NB4 (cell line): ENCODE measurements at regions not wholly inside any gene's neighbourhood (a gene's known extent, or its start where the extent isn't known, plus 50 kb on each side); places are given as distances from the start of the nearest gene placed in this dataset.

Experiments used
- POLR2A ChIP-seq: IDR thresholded peaks from 2 replicates; pipeline ENCODE4 v1.6.1; 2011; ENCODE audit warnings: mild to moderate bottlenecking; ENCODE audit not compliant: insufficient read length; ENCODE audit errors: extremely low read depth
- TF ChIP-seq, protein P1 (sequence below): IDR thresholded peaks from one replicate; pipeline ENCODE4 v1.5.1; 2012; ENCODE audit warnings: low read depth, low read length

DNA sequence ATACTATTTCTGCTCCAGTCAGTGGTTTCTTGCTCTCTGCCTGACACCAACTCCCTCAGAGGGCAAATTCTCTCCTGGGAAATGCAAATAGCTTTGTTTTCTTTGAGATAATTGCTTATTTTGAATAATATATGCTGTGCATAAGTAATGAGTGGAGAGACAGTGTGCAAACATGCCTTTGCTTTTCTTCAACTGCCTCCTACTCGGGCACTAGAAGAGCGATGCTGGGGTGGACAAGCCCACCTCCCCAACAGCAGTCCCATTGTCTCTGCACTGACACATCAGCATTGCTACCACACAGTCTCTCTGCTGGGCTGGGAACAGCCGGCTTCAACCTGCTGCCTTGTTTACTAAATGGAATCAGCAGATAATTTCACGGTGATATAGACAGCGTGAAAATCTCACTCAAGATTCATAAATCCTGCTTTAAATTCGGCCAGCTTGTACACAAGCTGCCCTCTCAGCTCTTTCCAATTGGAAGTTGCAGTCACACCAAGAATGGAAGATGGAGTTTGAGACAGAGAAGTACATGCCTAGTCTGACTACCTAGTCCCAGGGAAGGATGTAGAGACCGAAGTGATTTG lies 694.5 kb downstream of the TDRD15 start:
- TF ChIP-seq POLR2A, result no peak
- TF ChIP-seq, protein P1, sequence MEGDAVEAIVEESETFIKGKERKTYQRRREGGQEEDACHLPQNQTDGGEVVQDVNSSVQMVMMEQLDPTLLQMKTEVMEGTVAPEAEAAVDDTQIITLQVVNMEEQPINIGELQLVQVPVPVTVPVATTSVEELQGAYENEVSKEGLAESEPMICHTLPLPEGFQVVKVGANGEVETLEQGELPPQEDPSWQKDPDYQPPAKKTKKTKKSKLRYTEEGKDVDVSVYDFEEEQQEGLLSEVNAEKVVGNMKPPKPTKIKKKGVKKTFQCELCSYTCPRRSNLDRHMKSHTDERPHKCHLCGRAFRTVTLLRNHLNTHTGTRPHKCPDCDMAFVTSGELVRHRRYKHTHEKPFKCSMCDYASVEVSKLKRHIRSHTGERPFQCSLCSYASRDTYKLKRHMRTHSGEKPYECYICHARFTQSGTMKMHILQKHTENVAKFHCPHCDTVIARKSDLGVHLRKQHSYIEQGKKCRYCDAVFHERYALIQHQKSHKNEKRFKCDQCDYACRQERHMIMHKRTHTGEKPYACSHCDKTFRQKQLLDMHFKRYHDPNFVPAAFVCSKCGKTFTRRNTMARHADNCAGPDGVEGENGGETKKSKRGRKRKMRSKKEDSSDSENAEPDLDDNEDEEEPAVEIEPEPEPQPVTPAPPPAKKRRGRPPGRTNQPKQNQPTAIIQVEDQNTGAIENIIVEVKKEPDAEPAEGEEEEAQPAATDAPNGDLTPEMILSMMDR, result no peak
